ENCODE measurements at regions not wholly inside any gene's neighbourhood (a gene's known extent, or its start where the extent isn't known, plus 50 kb on each side); places are given as distances from the start of the nearest gene placed in this dataset.

DNA sequence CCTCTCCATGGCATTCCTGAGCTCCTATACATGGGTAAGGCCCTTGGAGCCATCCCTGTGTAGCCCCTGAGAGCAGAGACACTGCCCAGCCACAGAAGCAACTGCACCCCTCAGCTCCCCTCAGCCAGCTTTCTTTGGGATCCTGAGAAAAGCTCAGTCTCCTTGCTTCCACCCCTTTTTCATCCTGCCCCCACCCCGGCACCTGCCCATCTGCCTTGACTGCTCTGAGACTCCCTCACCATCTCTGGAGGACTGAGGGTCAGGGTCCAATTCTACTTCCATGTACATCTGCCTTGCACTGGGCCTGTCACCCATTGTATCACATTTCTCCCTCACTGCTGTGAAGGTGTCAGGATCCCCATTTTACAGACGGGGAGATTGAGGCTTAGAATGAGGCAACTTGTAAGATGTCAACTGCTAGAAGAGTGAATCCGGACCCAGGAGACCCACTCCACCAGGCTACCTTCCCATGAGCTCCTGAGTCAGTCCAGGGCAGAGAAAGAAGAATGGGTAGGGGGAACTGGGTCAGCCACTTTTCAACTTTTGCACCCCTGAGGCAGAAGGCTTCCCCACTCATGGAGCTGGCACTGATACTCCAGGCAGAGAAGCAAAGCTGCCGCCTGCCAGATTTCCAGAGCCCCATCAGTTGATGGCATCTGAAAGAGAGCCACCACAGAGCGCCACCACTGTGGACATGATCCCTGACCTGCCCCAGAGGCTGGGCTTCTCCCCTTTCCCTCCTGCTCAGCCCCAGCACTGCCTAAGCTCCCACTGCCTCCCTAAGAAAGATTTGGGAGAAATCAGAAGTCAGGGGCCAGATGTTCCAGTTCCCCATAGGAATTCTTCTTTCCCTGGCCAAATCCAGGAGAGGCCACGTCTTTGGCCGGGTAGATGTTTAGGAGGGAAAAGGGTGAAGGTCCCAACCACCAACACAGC is 135.4 kb downstream of the TMEM132E start:
- FAIRE-seq, result no peak
- DNase-seq (ENCODE audit: low spot score in 2 of 2), result no peak

DNA sequence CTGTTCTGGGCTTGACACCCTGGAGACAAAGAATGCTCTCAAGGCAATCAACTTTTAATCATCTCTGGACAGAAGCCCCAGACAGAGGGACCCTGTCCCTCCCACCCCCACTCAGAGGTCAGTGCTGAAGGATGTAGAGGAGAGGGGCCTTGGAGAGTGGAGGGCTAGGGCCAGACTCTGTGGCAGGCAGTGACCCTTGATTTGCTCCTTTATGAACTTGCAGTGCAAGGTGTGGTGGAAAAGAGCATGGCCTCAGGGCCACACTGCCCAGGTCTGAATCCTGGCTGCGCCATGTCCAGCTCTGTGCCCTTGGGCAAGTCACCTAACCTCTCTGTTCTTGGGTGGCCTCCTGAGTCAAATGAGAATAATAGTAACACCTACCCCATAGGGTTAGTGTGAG is 134.3 kb downstream of the TMEM132E start:
- no peak for FAIRE-seq

GRCh38 chr17:34712481-34713195 is 133.3 kb downstream of the TMEM132E start:
- DNase-seq (ENCODE audit: low spot score in 2 of 2), result no peak
- FAIRE-seq, result no peak

More for the DNA sequence above, 134.3 kb downstream of the TMEM132E start:
- DNase-seq (ENCODE audit: low spot score in 2 of 2), result no peak

GRCh38 chr17:34711646-34712045 is 132.3 kb downstream of the TMEM132E start:
- no peak for FAIRE-seq
- DNase-seq (ENCODE audit: low spot score in 2 of 2), result no peak

DNA sequence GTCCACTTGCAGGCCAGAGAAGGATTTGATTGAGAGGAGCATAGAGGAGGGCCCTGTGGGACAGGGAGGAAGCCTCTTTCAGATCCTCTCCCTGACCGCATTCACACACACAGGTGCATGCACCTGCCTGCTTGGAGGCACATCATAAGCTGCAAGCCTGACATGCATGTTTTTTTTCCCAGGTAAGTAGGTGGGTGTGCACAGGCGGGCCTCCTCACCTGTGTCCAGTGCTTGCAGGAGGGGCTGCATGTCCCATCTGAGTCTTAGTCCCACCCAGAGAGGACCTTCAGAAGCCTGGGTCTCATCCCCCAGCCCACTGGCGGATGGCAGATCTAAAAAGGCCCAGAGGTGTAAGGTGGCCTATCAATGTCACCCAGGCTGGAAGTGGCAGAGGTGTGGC is 130.8 kb downstream of the TMEM132E start:
- FAIRE-seq, result no peak
- no peak for DNase-seq (ENCODE audit: low spot score in 2 of 2)

DNA sequence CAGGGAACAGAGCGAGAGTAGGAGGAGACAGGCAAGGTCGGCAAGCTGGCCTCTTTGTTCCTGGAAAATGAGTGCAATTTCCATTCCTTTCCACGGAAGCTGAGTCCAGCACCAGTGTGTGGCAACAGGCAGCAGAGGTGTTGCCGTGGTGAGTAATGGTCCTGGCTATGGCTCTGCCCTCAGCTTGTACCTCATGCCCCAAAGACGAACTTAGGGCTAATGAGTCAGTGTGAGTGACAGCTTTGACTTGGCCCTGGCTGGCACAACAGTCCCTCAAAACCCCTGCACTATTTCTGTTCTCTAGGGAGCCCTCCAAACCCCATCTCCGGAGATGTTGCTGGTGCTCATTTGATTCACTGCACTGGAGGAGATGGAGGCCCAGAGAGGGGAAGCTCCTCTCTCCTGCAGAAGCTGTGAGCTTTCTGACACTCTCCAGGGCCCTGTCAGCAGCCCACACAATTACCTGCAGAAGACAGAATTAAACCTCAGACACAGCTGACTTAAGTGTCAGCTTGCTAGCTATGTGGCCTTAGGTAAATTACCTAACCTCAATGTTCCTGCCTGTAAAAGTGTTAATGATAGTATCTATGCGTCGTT is 129.9 kb downstream of the TMEM132E start:
- DNase-seq (ENCODE audit: low spot score in 2 of 2), result no peak
- no peak for FAIRE-seq

DNA sequence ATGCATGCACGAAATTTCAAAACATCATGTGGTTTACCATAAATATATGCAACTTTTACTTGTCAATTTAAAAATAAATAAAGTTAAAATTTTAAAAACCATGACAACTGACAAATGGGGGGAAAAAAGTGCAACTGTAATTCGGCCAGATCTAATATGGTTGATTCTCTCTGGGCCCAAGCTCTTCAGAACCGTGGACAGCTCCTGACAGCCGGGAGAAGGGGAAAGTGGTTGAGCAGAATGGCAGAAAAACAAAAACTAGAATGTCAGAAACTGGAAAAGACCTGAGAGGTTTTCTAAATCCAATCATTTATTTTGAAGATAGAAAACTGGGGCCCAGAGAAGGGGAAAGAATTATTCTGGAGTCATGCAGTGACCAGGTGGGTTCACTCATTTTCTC is 126.6 kb downstream of the TMEM132E start:
- FAIRE-seq, result no peak
- DNase-seq (ENCODE audit: low spot score in 2 of 2), result no peak

GRCh38 chr17:34703533-34703932 is 124.2 kb downstream of the TMEM132E start:
- FAIRE-seq (no peak), DNase-seq (ENCODE audit: low spot score in 2 of 2) (no peak)

- no peak for DNase-seq (ENCODE audit: low spot score in 2 of 2)
- FAIRE-seq, result no peak
Measured at GRCh38 chr17:34699181-34699580, 119.8 kb downstream of the TMEM132E start.

DNA sequence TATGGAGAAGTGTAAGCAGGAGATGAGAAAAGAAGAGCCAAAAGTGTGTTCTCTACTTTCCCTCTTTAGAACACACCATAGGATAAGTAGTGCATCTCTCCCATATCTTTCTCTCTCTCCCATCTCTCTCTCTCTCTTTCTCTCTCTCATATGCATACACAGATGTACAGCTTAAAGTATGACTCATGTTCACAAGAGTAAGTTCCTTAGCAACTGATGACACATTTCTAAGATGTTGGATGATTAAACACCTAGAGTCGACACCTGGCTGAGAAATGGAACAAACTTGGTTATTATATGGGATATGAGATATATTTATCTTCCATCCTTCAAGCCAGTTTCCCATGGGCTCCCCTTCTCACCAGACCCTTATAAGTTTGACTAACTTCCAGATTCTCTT is 113.5 kb downstream of the TMEM132E start:
- no peak for FAIRE-seq
- no peak for DNase-seq (ENCODE audit: low spot score in 2 of 2)
